ENCODE measurements at regions not wholly inside any gene's neighbourhood (a gene's known extent, or its start where the extent isn't known, plus 50 kb on each side); places are given as distances from the start of the nearest gene placed in this dataset.

- H3K9me3 Mint-ChIP-seq: no peaks in the 10 kb centered on the region
- no peaks in the 10 kb centered on the region for H3K36me3 Mint-ChIP-seq (ENCODE audit: low read depth)
- no peak overlapping the region for H3K27ac Mint-ChIP-seq
- no peak for ATAC-seq (replicated peaks)
- H3K4me3 Mint-ChIP-seq: no peak overlapping the region
- H3K4me1 Mint-ChIP-seq: no peaks in the 10 kb centered on the region
- H3K27me3 Mint-ChIP-seq: peaks cover 7% of the 10 kb centered on the region
These were observed 135.8 kb upstream of the APCDD1 start for GRCh38 chr18:10318691-10318970.

GRCh38 chr18:10319026-10319425, 135.4 kb upstream of the APCDD1 start:
- H3K27ac Mint-ChIP-seq: no peak overlapping the region
- ATAC-seq (replicated peaks): no peak
- H3K36me3 Mint-ChIP-seq (ENCODE audit: low read depth): no peaks in the 10 kb centered on the region
- peaks cover 7% of the 10 kb centered on the region for H3K27me3 Mint-ChIP-seq
- no peaks in the 10 kb centered on the region for H3K4me1 Mint-ChIP-seq
- no peak overlapping the region for H3K4me3 Mint-ChIP-seq
- H3K9me3 Mint-ChIP-seq: no peaks in the 10 kb centered on the region

GRCh38 chr18:10319914-10320600, 134.4 kb upstream of the APCDD1 start:
- Mint-ChIP-seq H3K36me3 (ENCODE audit: low read depth) (no peaks in the 10 kb centered on the region), H3K4me3 (no peak overlapping the region), H3K27me3 (peaks cover 7% of the 10 kb centered on the region), H3K27ac (no peak overlapping the region), H3K4me1 (no peaks in the 10 kb centered on the region), H3K9me3 (no peaks in the 10 kb centered on the region)
- no peak for ATAC-seq (replicated peaks)

- no peak overlapping the region for H3K4me3 Mint-ChIP-seq
- ATAC-seq (replicated peaks): no peak
- no peaks in the 10 kb centered on the region for H3K36me3 Mint-ChIP-seq (ENCODE audit: low read depth)
- H3K9me3 Mint-ChIP-seq: no peaks in the 10 kb centered on the region
- H3K4me1 Mint-ChIP-seq: no peaks in the 10 kb centered on the region
- H3K27ac Mint-ChIP-seq: no peak overlapping the region
- peaks cover 3% of the 10 kb centered on the region for H3K27me3 Mint-ChIP-seq
These were observed 133.6 kb upstream of the APCDD1 start for GRCh38 chr18:10320791-10321190.

GRCh38 chr18:10321576-10321975, 132.9 kb upstream of the APCDD1 start:
- Mint-ChIP-seq H3K27me3 (peaks cover 3% of the 10 kb centered on the region), H3K4me3 (no peak overlapping the region), H3K4me1 (no peaks in the 10 kb centered on the region), H3K36me3 (ENCODE audit: low read depth) (no peaks in the 10 kb centered on the region), H3K27ac (no peak overlapping the region), H3K9me3 (no peaks in the 10 kb centered on the region)
- no peak for ATAC-seq (replicated peaks)

- Mint-ChIP-seq H3K27ac (no peak overlapping the region), H3K36me3 (ENCODE audit: low read depth) (no peaks in the 10 kb centered on the region), H3K4me1 (no peaks in the 10 kb centered on the region), H3K27me3 (peaks cover 3% of the 10 kb centered on the region), H3K4me3 (no peak overlapping the region), H3K9me3 (no peaks in the 10 kb centered on the region)
- no peak for ATAC-seq (replicated peaks)
These were observed 132.4 kb upstream of the APCDD1 start for GRCh38 chr18:10322004-10322403.

GRCh38 chr18:10322435-10322834, 132.0 kb upstream of the APCDD1 start:
- peaks cover 2% of the 10 kb centered on the region for H3K27me3 Mint-ChIP-seq
- no peaks in the 10 kb centered on the region for H3K4me1 Mint-ChIP-seq
- H3K36me3 Mint-ChIP-seq (ENCODE audit: low read depth): no peaks in the 10 kb centered on the region
- no peaks in the 10 kb centered on the region for H3K9me3 Mint-ChIP-seq
- no peak for ATAC-seq (replicated peaks)
- no peak overlapping the region for H3K4me3 Mint-ChIP-seq
- no peak overlapping the region for H3K27ac Mint-ChIP-seq

GRCh38 chr18:10329101-10329500, 125.3 kb upstream of the APCDD1 start:
- no peaks in the 10 kb centered on the region for H3K4me1 Mint-ChIP-seq
- no peaks in the 10 kb centered on the region for H3K9me3 Mint-ChIP-seq
- H3K27ac Mint-ChIP-seq: no peak overlapping the region
- ATAC-seq (replicated peaks): no peak
- H3K36me3 Mint-ChIP-seq (ENCODE audit: low read depth): no peaks in the 10 kb centered on the region
- H3K27me3 Mint-ChIP-seq: peaks cover 5% of the 10 kb centered on the region
- no peak overlapping the region for H3K4me3 Mint-ChIP-seq

GRCh38 chr18:10330428-10330827, 124.0 kb upstream of the APCDD1 start:
- H3K9me3 Mint-ChIP-seq: no peaks in the 10 kb centered on the region
- H3K27me3 Mint-ChIP-seq: peaks cover 9% of the 10 kb centered on the region
- ATAC-seq (replicated peaks): no peak
- no peak overlapping the region for H3K27ac Mint-ChIP-seq
- H3K36me3 Mint-ChIP-seq (ENCODE audit: low read depth): no peaks in the 10 kb centered on the region
- H3K4me3 Mint-ChIP-seq: no peak overlapping the region
- no peaks in the 10 kb centered on the region for H3K4me1 Mint-ChIP-seq

GRCh38 chr18:10332452-10332851, 122.0 kb upstream of the APCDD1 start:
- Mint-ChIP-seq H3K27me3 (peaks cover 9% of the 10 kb centered on the region), H3K4me3 (no peak overlapping the region), H3K27ac (no peak overlapping the region), H3K36me3 (ENCODE audit: low read depth) (no peaks in the 10 kb centered on the region), H3K9me3 (no peaks in the 10 kb centered on the region), H3K4me1 (no peaks in the 10 kb centered on the region)
- ATAC-seq (replicated peaks): no peak

- Mint-ChIP-seq H3K9me3 (no peaks in the 10 kb centered on the region), H3K4me1 (no peaks in the 10 kb centered on the region), H3K4me3 (no peak overlapping the region), H3K27me3 (peaks cover 5% of the 10 kb centered on the region), H3K27ac (no peak overlapping the region), H3K36me3 (ENCODE audit: low read depth) (no peaks in the 10 kb centered on the region)
- no peak for ATAC-seq (replicated peaks)
These were observed 117.6 kb upstream of the APCDD1 start for GRCh38 chr18:10336749-10337350.

- Mint-ChIP-seq H3K27ac (no peak overlapping the region), H3K4me3 (no peak overlapping the region), H3K9me3 (no peaks in the 10 kb centered on the region), H3K4me1 (no peaks in the 10 kb centered on the region), H3K27me3 (peaks cover 11% of the 10 kb centered on the region), H3K36me3 (ENCODE audit: low read depth) (no peaks in the 10 kb centered on the region)
- ATAC-seq (replicated peaks): no peak
These were observed 113.6 kb upstream of the APCDD1 start for GRCh38 chr18:10340821-10341220.

- ATAC-seq (replicated peaks): no peak
- H3K4me3 Mint-ChIP-seq: no peak overlapping the region
- no peaks in the 10 kb centered on the region for H3K36me3 Mint-ChIP-seq (ENCODE audit: low read depth)
- peaks cover 11% of the 10 kb centered on the region for H3K27me3 Mint-ChIP-seq
- H3K4me1 Mint-ChIP-seq: no peaks in the 10 kb centered on the region
- H3K27ac Mint-ChIP-seq: no peak overlapping the region
- no peaks in the 10 kb centered on the region for H3K9me3 Mint-ChIP-seq
These were observed 110.7 kb upstream of the APCDD1 start for GRCh38 chr18:10343778-10344177.

- H3K4me3 Mint-ChIP-seq: no peak overlapping the region
- H3K27me3 Mint-ChIP-seq: peaks cover 11% of the 10 kb centered on the region
- no peak for ATAC-seq (replicated peaks)
- H3K9me3 Mint-ChIP-seq: no peaks in the 10 kb centered on the region
- no peak overlapping the region for H3K27ac Mint-ChIP-seq
- no peaks in the 10 kb centered on the region for H3K4me1 Mint-ChIP-seq
- no peaks in the 10 kb centered on the region for H3K36me3 Mint-ChIP-seq (ENCODE audit: low read depth)
These were observed 107.6 kb upstream of the APCDD1 start for GRCh38 chr18:10346749-10347415.

GRCh38 chr18:10349561-10349960, 104.9 kb upstream of the APCDD1 start:
- no peaks in the 10 kb centered on the region for H3K9me3 Mint-ChIP-seq
- ATAC-seq (replicated peaks): no peak
- no peak overlapping the region for H3K27ac Mint-ChIP-seq
- no peaks in the 10 kb centered on the region for H3K4me1 Mint-ChIP-seq
- H3K27me3 Mint-ChIP-seq: no peaks in the 10 kb centered on the region
- H3K4me3 Mint-ChIP-seq: no peak overlapping the region
- no peaks in the 10 kb centered on the region for H3K36me3 Mint-ChIP-seq (ENCODE audit: low read depth)
